ENCODE measurements at regions not wholly inside any gene's neighbourhood (a gene's known extent, or its start where the extent isn't known, plus 50 kb on each side); places are given as distances from the start of the nearest gene placed in this dataset.

- ChIA-PET CTCF (no interaction called here), POLR2A (no interaction called here)
- Histone ChIP-seq H3K9me3 (ENCODE audit: control insufficient read depth in 1 of 2, insufficient read depth in 1 of 2, low read length in 2 of 2) (no peaks in the 10 kb centered on the region), H3K27me3 (ENCODE audit: control insufficient read depth in 1 of 2, insufficient read depth in 2 of 2, low read length in 2 of 2) (no peaks in the 10 kb centered on the region), H3K4me1 (ENCODE audit: insufficient read depth, low read length) (no peaks in the 10 kb centered on the region), H3K4me3 (ENCODE audit: low read length) (no peak overlapping the region), H3K27ac (ENCODE audit: low read depth in 1 of 2, low read length in 2 of 2) (no peak overlapping the region), H3K36me3 (ENCODE audit: insufficient read depth, low read length) (no peaks in the 10 kb centered on the region)
- Mint-ChIP-seq H3K27ac (no peak overlapping the region), H3K4me3 (no peak overlapping the region), H3K27me3 (no peaks in the 10 kb centered on the region), H3K4me1 (ENCODE audit: low read depth) (peaks cover 8% of the 10 kb centered on the region), H3K9me3 (no peaks in the 10 kb centered on the region), H3K36me3 (ENCODE audit: low read depth) (no peaks in the 10 kb centered on the region)
- TF ChIP-seq, protein P1, sequence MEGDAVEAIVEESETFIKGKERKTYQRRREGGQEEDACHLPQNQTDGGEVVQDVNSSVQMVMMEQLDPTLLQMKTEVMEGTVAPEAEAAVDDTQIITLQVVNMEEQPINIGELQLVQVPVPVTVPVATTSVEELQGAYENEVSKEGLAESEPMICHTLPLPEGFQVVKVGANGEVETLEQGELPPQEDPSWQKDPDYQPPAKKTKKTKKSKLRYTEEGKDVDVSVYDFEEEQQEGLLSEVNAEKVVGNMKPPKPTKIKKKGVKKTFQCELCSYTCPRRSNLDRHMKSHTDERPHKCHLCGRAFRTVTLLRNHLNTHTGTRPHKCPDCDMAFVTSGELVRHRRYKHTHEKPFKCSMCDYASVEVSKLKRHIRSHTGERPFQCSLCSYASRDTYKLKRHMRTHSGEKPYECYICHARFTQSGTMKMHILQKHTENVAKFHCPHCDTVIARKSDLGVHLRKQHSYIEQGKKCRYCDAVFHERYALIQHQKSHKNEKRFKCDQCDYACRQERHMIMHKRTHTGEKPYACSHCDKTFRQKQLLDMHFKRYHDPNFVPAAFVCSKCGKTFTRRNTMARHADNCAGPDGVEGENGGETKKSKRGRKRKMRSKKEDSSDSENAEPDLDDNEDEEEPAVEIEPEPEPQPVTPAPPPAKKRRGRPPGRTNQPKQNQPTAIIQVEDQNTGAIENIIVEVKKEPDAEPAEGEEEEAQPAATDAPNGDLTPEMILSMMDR (IDR thresholded peaks at IDR 0.05): no peak
- intact Hi-C loops (cut with DNase I, micrococcal nuclease): loop anchor here in 1 of 2 experiments (10.0 kb wide), 1 partner anchor 285 kb away; no protein-coding TSS in a partner anchor
- DNase-seq (no peak), ATAC-seq (ENCODE audit: poor library complexity) (no peak)
These were observed 331.5 kb upstream of the NPVF start for GRCh38 chr7:25559581-25560367.

- Histone ChIP-seq H3K9me3 (ENCODE audit: control insufficient read depth in 1 of 2, insufficient read depth in 1 of 2, low read length in 2 of 2) (no peaks in the 10 kb centered on the region), H3K27me3 (ENCODE audit: control insufficient read depth in 1 of 2, insufficient read depth in 2 of 2, low read length in 2 of 2) (no peaks in the 10 kb centered on the region), H3K27ac (ENCODE audit: low read depth in 1 of 2, low read length in 2 of 2) (no peak overlapping the region), H3K36me3 (ENCODE audit: insufficient read depth, low read length) (no peaks in the 10 kb centered on the region), H3K4me3 (ENCODE audit: low read length) (no peak overlapping the region), H3K4me1 (ENCODE audit: insufficient read depth, low read length) (no peaks in the 10 kb centered on the region)
- Mint-ChIP-seq H3K9me3 (no peaks in the 10 kb centered on the region), H3K4me3 (no peak overlapping the region), H3K36me3 (ENCODE audit: low read depth) (no peaks in the 10 kb centered on the region), H3K4me1 (ENCODE audit: low read depth) (peaks cover 8% of the 10 kb centered on the region), H3K27me3 (no peaks in the 10 kb centered on the region), H3K27ac (no peak overlapping the region)
- TF ChIP-seq, protein P1 (IDR thresholded peaks at IDR 0.05): no peak
- ChIA-PET CTCF (interaction anchor here (0.6 kb wide), 1 partner anchor 807 kb away, joined by 3 read pairs; no protein-coding TSS in a partner anchor), POLR2A (no interaction called here)
- intact Hi-C loops (cut with DNase I, micrococcal nuclease): loop anchor here in 1 of 2 experiments (10.0 kb wide), 1 partner anchor 282 kb away; no protein-coding TSS in a partner anchor
- no peak for ATAC-seq (ENCODE audit: poor library complexity)
- no peak for DNase-seq
These were observed 334.4 kb upstream of the NPVF start for GRCh38 chr7:25562673-25563182.

DNA sequence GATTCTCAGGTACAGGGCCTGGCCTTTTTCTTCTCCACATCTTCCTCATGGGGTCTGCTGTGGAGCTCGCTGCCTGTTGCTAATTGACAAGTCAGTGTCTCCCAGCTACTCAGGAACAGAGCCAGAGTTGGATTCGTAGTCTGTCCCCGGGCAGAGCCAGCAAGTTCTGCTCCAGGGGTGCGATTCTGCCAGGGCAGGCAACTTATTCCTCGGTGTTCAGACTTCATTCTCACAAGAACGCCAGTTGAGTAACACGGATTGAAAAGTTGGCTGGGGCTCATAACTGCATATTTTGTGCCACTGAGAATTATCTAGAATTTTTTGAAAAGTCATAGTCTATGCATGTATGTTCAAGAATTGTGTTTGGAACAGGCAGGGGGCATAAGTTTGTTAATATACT, 336.7 kb upstream of the NPVF start:
- Histone ChIP-seq H3K27me3 (ENCODE audit: control insufficient read depth in 1 of 2, insufficient read depth in 2 of 2, low read length in 2 of 2) (no peaks in the 10 kb centered on the region), H3K4me1 (ENCODE audit: insufficient read depth, low read length) (no peaks in the 10 kb centered on the region), H3K4me3 (ENCODE audit: low read length) (no peak overlapping the region), H3K36me3 (ENCODE audit: insufficient read depth, low read length) (no peaks in the 10 kb centered on the region), H3K27ac (ENCODE audit: low read depth in 1 of 2, low read length in 2 of 2) (no peak overlapping the region), H3K9me3 (ENCODE audit: control insufficient read depth in 1 of 2, insufficient read depth in 1 of 2, low read length in 2 of 2) (no peaks in the 10 kb centered on the region)
- ATAC-seq (ENCODE audit: poor library complexity) (no peak), DNase-seq (no peak)
- ChIA-PET CTCF (interaction anchor here (0.9 to 1.7 kb wide), 6 partner anchors 10 to 309 kb away, joined by 3 to 9 read pairs (median 5); no protein-coding TSS in a partner anchor), POLR2A (interaction anchor here (0.9 kb wide), 1 partner anchor 69 kb away, joined by 3 read pairs; no protein-coding TSS in a partner anchor)
- Mint-ChIP-seq H3K36me3 (ENCODE audit: low read depth) (no peaks in the 10 kb centered on the region), H3K4me3 (no peak overlapping the region), H3K4me1 (ENCODE audit: low read depth) (peaks cover 7% of the 10 kb centered on the region), H3K27me3 (no peaks in the 10 kb centered on the region), H3K9me3 (no peaks in the 10 kb centered on the region), H3K27ac (no peak overlapping the region)
- TF ChIP-seq, protein P1 (IDR thresholded peaks at IDR 0.05): no peak
- intact Hi-C loops (cut with DNase I, micrococcal nuclease): loop anchor here (5.0 to 10.0 kb wide), 2 partner anchors 280 to 287 kb away; no protein-coding TSS in a partner anchor
